IPS-20b (cell line): ENCODE measurements at regions not wholly inside any gene's neighbourhood (a gene's known extent, or its start where the extent isn't known, plus 50 kb on each side); places are given as distances from the start of the nearest gene placed in this dataset.

Experiments used
- H3K27ac ChIP-seq: one replicate; pipeline ENCODE4 v1.5.1; 2013; ENCODE audit warnings: low read length
- H3K27me3 ChIP-seq: 2 replicates; pipeline ENCODE4 v1.6.1; 2013; ENCODE audit warnings: mild to moderate bottlenecking, low read length, inconsistent platforms; ENCODE audit not compliant: insufficient read depth
- H3K36me3 ChIP-seq: 2 replicates; pipeline ENCODE4 v1.6.1; 2013; ENCODE audit warnings: low read depth, mild to moderate bottlenecking, inconsistent platforms, low read length, moderate library complexity; ENCODE audit not compliant: insufficient read depth
- H3K4me1 ChIP-seq: 2 replicates; pipeline ENCODE4 v1.6.1; 2013; ENCODE audit warnings: mild to moderate bottlenecking, control low read depth, inconsistent platforms, low read length, moderate library complexity; ENCODE audit not compliant: insufficient read depth
- H3K4me3 ChIP-seq: 2 replicates; pipeline ENCODE4 v1.5.1; 2013; ENCODE audit warnings: mild to moderate bottlenecking, low read length, inconsistent platforms
- H3K9ac ChIP-seq: 2 replicates; pipeline ENCODE4 v1.6.1; 2013; ENCODE audit warnings: low read depth, mild to moderate bottlenecking, inconsistent platforms, low read length, moderate library complexity
- H3K9me3 ChIP-seq: 2 replicates; pipeline ENCODE4 v1.6.1; 2013; ENCODE audit warnings: mild to moderate bottlenecking, low read depth, low read length, inconsistent platforms; ENCODE audit not compliant: insufficient read depth

DNA sequence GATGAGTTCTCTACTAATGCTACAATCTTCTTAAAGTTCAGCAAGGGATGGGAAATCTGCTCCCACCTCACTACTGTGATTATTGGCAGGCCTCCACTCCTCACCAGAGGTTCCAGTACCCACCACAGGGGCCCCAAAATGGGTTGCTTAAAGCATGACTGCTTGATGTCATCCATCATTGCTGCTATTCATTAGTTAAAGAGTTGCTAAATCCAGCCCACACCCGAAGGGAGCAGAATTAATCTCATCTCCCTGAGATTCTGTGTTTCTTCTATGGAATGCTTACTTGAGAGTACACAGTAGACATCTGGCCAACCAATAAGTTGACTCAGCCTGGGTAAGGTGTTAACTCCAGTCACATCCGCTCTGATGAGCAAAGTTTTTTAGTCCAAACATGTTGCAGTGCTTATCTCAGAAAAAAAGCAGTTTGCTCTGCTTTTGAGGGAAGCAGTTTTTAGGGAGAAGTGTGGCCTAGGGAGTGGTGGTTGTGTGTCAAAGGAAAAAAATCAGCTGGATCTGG, 690.2 kb upstream of the POU3F3 start:
- Histone ChIP-seq H3K9me3 (no peaks in the 10 kb centered on the region), H3K4me3 (no peak overlapping the region), H3K9ac (no peak overlapping the region), H3K27me3 (no peaks in the 10 kb centered on the region), H3K4me1 (peaks cover 9% of the 10 kb centered on the region; the same call in 1 of the 2 replicates), H3K36me3 (no peaks in the 10 kb centered on the region), H3K27ac (no peak overlapping the region)

DNA sequence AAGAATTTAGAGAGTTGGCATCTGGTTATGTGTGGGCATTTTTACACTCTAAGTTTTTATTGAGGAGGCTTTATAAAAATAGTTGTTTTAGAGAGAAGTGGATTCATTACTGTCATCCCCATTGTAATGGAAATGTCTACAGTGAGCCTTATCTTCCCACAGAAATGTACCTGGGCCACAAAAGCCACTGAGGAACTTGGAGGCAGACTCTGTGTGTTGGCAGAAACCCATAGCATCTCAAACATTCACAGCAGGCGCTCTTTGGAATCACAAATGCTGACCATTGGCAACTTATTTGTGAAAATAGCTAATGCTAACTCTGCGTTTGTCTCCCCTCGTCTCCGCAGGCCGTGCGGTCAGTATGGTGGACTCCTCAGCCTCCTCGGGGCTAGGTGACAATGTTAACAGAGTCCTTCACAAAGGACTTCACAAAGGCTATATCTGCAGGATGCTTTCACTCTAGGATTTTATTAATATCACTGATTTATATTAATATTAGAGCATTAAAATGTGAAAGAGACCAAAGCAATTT, 689.1 kb upstream of the POU3F3 start:
- H3K4me3 ChIP-seq: no peak overlapping the region
- H3K9ac ChIP-seq: no peak overlapping the region
- peaks cover 9% of the 10 kb centered on the region; the same call in 1 of the 2 replicates for H3K4me1 ChIP-seq
- H3K27me3 ChIP-seq: no peaks in the 10 kb centered on the region
- H3K36me3 ChIP-seq: no peaks in the 10 kb centered on the region
- no peak overlapping the region for H3K27ac ChIP-seq
- no peaks in the 10 kb centered on the region for H3K9me3 ChIP-seq

DNA sequence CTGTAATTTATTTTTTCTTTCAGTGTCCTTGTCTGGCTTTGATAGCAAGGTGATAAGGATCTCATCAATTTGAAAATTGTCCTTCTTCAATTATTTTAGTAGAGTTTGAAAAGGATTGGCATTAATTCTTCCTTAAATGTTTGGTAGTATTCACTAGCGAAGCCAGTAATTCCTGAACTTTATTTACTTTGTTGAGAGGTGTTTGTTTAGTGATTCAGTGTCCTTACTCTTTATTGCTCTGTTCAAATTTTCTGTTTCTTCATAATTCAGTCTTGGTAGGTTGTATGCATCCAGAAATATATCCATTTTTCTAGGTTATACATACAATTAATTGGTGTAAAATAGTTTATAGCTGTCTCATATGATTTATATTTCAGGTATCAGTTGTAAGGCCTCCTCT, 676.7 kb upstream of the POU3F3 start:
- Histone ChIP-seq H3K4me1 (no peaks in the 10 kb centered on the region), H3K27ac (no peak overlapping the region), H3K4me3 (no peak overlapping the region), H3K36me3 (no peaks in the 10 kb centered on the region), H3K9ac (no peak overlapping the region), H3K27me3 (no peaks in the 10 kb centered on the region), H3K9me3 (no peaks in the 10 kb centered on the region)

DNA sequence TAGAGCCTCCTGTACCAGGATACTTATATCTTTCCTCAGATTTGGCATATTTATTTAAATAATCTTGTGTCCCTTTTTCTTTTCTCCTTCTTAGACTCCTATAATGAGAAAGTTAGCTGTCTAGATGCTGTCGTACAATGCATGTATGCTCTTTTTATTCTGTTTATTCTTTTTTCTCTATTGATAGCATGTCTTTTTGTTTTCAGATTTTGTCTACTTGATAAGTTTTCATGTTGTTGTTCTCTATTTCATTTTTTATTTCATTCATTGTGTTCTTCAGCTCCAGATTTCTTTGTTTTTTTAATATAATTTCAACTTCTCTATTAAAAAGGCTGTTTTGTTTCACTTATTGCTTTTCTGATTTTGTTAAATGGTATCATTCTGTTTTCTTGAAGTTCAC, 674.3 kb upstream of the POU3F3 start:
- H3K4me1 ChIP-seq: no peaks in the 10 kb centered on the region
- H3K9me3 ChIP-seq: no peaks in the 10 kb centered on the region
- no peaks in the 10 kb centered on the region for H3K27me3 ChIP-seq
- no peak overlapping the region for H3K9ac ChIP-seq
- H3K27ac ChIP-seq: no peak overlapping the region
- no peak overlapping the region for H3K4me3 ChIP-seq
- H3K36me3 ChIP-seq: no peaks in the 10 kb centered on the region

DNA sequence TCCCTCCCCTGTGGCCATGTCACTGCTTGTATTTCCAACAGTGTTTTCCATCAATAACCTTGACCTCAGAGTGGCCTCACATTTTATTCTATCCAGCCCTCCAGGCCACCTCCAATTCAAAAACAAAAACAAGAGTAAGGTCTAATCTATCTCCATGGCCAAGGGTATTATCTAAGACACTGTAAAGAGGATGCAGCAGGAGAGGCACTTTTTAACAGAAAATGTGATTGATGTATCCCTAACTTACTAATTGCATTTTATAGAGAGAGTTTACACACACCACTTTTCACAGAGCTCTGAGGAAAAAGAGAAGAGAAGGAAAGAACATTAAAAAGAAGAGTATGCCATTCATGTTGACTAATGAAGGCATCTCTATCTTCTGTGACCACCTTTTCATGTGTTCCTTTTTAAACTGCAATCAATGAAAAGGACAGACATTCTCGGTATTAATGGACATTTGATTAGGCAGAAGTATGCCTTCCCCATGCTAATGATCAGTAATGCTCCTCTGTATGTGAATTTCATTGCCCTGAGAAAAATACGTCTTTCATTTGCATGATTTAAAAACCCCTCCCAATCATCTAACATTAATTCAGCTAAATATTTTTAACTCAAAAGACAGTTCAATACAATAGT, 653.3 kb upstream of the POU3F3 start:
- Histone ChIP-seq H3K36me3 (no peaks in the 10 kb centered on the region), H3K4me3 (no peak overlapping the region), H3K9me3 (no peaks in the 10 kb centered on the region), H3K27me3 (no peaks in the 10 kb centered on the region), H3K27ac (no peak overlapping the region), H3K4me1 (no peaks in the 10 kb centered on the region), H3K9ac (no peak overlapping the region)

DNA sequence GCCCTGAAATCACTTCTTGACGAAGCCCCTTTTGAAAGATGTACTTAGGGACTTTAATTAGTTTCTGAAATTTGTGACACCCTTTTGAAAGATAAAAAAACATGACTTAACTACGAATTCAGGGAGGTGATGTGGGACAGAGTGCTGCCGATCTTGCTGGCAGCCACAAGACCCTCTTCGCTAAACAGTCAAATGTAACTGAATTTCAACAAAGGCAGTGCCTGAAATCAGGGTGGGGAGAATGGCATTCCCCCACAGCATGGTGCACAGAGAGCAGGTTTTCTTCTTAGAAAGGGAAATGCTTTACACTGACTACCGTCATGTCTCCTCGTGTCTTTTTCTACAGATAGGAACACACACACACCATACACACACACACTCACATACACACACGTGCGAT, 640.2 kb upstream of the POU3F3 start:
- Histone ChIP-seq H3K36me3 (no peaks in the 10 kb centered on the region), H3K27ac (no peak overlapping the region), H3K9me3 (no peaks in the 10 kb centered on the region), H3K4me3 (0 out of 2 replicates have a peak overlapping the region, but pooled peaks have one; percentile 4), H3K9ac (no peak overlapping the region), H3K27me3 (no peaks in the 10 kb centered on the region), H3K4me1 (peaks cover 30% of the 10 kb centered on the region; the same call in 1 of the 2 replicates)

DNA sequence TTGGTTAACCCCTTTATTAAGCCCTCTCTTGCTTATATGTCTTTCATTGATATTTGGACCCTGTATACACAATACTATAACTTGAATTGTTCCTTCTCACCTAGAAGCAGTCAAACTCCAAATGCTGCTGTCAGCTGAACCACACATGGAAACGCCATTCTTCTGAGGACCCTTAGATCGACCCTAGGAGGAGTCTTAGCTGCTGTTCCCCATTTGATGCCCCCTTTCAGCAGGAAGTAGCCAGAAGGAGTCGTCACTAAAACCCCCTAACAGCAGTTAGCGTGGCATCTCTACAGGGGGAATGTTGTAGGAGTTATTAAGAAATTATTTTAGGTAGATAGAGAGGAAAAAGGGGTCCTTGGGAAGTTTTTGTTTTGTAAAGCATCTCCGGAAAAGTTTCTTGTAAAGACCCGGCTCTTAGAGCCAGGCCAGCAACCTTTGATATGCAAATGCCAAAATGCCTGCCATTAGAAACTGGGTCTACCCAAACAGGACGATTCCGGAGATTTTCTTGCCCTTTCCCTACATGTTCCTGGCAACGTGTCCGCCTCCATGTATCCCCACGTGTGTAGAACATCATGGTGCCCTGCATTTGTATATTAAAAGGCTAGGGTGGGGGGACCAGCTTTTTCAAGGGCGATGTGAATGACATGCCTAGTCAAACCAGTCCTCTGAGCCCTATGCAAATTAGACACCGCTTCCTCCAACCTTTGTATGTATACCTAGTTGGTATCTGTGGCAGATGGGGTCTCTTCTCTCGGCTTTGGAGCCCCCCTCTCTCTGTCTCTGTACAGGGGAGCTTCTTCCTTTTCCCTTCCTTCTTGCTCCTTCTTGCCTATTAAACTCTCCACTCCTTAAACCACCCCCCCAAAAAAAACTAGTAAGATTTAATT, 638.4 kb upstream of the POU3F3 start:
- Histone ChIP-seq H3K4me1 (peaks cover 30% of the 10 kb centered on the region; the same call in 1 of the 2 replicates), H3K4me3 (peak overlapping the region; percentile 64), H3K9ac (peak overlapping the region; percentile 66; the same call in 1 of the 2 replicates), H3K27ac (no peak overlapping the region), H3K36me3 (no peaks in the 10 kb centered on the region), H3K9me3 (no peaks in the 10 kb centered on the region), H3K27me3 (no peaks in the 10 kb centered on the region)

DNA sequence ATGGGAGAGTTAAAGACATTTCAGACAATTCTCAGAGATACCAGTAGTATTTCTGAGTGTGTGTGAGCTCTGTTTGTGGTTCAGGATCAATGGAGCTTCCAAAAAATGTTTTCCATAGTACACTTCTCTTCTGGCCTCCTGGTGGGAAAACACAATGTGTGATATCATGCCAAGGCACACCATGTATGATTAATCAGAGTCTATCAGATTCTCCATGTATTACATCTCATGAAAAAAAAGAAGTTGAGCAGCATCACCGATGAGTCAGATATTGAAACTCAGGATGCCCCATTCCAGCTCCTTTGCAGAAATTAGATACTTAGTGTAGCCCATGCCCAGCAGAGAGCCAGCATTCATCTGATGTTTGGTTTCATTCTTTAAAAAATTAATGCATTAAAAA, 620.3 kb upstream of the POU3F3 start:
- Histone ChIP-seq H3K9me3 (no peaks in the 10 kb centered on the region), H3K4me1 (no peaks in the 10 kb centered on the region), H3K27ac (no peak overlapping the region), H3K36me3 (no peaks in the 10 kb centered on the region), H3K27me3 (no peaks in the 10 kb centered on the region), H3K9ac (no peak overlapping the region), H3K4me3 (no peak overlapping the region)

DNA sequence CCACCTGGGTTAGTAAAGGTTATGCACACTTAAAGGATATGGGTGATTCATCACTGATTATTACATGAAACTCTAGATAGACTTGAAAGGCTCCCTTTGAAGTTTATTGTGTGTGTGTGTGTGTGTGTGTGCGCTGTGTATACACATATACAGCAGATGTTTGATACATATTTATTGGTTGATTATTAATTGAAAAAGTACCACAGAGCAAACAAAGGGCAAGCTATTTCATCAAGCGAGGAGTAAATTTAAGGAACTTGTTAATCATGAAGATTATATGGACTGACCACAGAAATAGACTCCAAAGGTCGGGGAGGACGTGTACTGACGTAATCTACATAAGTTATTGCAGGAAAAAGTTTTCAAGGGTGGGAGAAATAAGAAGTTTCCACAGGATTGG, 617.4 kb upstream of the POU3F3 start:
- no peak overlapping the region for H3K4me3 ChIP-seq
- no peak overlapping the region for H3K9ac ChIP-seq
- no peaks in the 10 kb centered on the region for H3K36me3 ChIP-seq
- no peaks in the 10 kb centered on the region for H3K27me3 ChIP-seq
- H3K9me3 ChIP-seq: peaks cover 7% of the 10 kb centered on the region; the same call in 1 of the 2 replicates
- no peaks in the 10 kb centered on the region for H3K4me1 ChIP-seq
- H3K27ac ChIP-seq: no peak overlapping the region

DNA sequence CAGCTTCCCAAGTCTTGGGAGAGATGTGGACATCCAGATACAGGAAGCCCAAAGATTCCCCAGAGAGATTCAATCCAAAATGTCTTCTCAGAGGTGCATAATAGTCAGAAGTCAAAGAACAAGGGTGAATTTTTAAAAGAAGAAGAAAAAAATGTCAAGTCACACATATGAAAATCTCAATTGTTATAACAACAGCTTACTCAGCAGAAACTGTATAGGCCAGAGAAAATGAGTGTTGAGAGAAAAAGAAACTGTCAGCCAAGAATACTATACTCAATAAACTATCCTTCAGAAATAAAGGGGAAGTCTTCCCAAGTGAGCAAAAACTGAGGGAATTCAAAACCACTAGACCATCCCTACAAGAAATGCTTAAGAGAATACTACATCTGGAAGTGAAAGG, 612.9 kb upstream of the POU3F3 start:
- no peaks in the 10 kb centered on the region for H3K4me1 ChIP-seq
- no peak overlapping the region for H3K27ac ChIP-seq
- no peaks in the 10 kb centered on the region for H3K27me3 ChIP-seq
- no peaks in the 10 kb centered on the region for H3K36me3 ChIP-seq
- H3K9me3 ChIP-seq: peaks cover 19% of the 10 kb centered on the region; the same call in 1 of the 2 replicates
- H3K9ac ChIP-seq: no peak overlapping the region
- H3K4me3 ChIP-seq: no peak overlapping the region

DNA sequence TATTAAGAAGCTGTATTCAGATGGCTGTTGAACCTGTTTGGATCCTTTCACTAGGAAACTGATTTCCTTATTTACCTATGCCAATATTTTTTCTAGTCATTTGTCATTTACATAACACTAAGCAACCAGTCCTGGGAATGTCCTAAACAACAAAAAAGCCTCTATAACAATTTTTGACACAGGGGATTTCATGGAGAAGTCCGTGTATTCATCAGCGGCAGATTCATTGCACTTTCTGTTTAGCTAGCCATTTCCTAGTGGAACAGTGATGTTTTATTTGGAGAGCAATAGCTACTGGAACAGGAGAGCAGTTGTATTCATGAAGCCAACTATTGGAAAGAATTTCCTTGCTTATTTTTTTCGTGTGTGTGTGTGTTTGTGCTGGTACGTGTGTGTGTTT, 604.3 kb upstream of the POU3F3 start:
- Histone ChIP-seq H3K27me3 (no peaks in the 10 kb centered on the region), H3K36me3 (no peaks in the 10 kb centered on the region), H3K4me3 (no peak overlapping the region), H3K4me1 (no peaks in the 10 kb centered on the region), H3K9ac (no peak overlapping the region), H3K27ac (no peak overlapping the region), H3K9me3 (no peaks in the 10 kb centered on the region)
